ENCODE measurements at regions not wholly inside any gene's neighbourhood (a gene's known extent, or its start where the extent isn't known, plus 50 kb on each side); places are given as distances from the start of the nearest gene placed in this dataset.

DNA sequence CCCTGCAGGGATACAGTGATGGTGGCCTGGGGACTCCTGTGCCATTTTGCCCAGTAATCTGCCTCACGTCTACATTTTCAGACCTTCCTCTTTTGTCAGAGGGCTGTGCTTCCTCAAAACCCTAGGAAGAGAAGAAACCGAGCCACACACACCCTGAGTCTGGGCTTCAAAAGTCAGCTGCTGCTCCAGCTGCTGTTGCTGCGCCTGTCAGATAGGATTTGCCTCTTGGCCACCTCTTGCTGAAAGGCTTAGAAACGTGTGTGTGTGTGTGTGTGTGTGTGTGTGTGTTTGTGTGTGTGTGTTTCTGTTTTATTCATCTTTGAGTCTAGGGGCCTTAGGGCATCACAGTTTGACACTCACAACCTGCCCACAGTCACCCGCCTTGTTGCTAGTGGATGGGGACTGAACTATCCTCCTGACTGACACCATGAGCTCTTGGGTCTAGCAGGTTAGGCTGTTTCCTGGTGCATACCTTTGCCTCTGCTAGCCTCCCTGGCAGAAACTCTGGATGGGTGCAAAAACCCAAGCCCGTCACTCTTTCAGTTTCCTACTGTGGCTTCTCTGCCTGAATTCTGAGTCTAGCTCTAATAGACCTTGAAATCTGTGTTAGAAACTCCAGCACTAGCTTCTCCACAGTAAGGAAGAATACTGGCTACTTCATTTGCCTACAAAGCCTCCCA, 94.9 kb upstream of the CEP85L start:
- TF ChIP-seq EZH2 (IDR thresholded peaks at IDR 0.05; ENCODE audit: insufficient read depth, low read length), result no peak
- TF ChIP-seq, protein P1, sequence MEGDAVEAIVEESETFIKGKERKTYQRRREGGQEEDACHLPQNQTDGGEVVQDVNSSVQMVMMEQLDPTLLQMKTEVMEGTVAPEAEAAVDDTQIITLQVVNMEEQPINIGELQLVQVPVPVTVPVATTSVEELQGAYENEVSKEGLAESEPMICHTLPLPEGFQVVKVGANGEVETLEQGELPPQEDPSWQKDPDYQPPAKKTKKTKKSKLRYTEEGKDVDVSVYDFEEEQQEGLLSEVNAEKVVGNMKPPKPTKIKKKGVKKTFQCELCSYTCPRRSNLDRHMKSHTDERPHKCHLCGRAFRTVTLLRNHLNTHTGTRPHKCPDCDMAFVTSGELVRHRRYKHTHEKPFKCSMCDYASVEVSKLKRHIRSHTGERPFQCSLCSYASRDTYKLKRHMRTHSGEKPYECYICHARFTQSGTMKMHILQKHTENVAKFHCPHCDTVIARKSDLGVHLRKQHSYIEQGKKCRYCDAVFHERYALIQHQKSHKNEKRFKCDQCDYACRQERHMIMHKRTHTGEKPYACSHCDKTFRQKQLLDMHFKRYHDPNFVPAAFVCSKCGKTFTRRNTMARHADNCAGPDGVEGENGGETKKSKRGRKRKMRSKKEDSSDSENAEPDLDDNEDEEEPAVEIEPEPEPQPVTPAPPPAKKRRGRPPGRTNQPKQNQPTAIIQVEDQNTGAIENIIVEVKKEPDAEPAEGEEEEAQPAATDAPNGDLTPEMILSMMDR (IDR thresholded peaks at IDR 0.05; ENCODE audit: insufficient read depth, low read depth, low read length), result no peak
